Activated naive CD8-positive, alpha-beta T cell treated with anti-CD3 and anti-CD28 coated beads, Interleukin-2, amount 50 U/mL, for 24 hours (primary cell): ENCODE measurements at regions not wholly inside any gene's neighbourhood (a gene's known extent, or its start where the extent isn't known, plus 50 kb on each side); places are given as distances from the start of the nearest gene placed in this dataset.
"Not testable (repeated sequence)": the region's sequence is repeated elsewhere in the genome, so short reads cannot be mapped to it uniquely, and the experiment has no call there.

Experiments used
- ATAC-seq: fragments of 150-1000 bp; cut with Tn5 transposase; one replicate; pipeline ENCODE4 v1.10.0; 2021
- DNase-seq: peaks from one replicate; pipeline ENCODE4 v3.0.0; 2021
- H3K27ac Mint-ChIP-seq: one replicate; pipeline ENCODE4 v1.8.0; 2021; ENCODE audit warnings: mild to moderate bottlenecking, mixed read lengths
- H3K27me3 Mint-ChIP-seq: one replicate; pipeline ENCODE4 v1.8.0; 2021; ENCODE audit warnings: mixed read lengths
- H3K36me3 Mint-ChIP-seq: one replicate; pipeline ENCODE4 v1.8.0; 2021; ENCODE audit warnings: low read depth, mixed read lengths
- H3K4me1 Mint-ChIP-seq: one replicate; pipeline ENCODE4 v1.8.0; 2021; ENCODE audit warnings: mixed read lengths
- H3K4me3 Mint-ChIP-seq: one replicate; pipeline ENCODE4 v1.8.0; 2021; ENCODE audit warnings: mild to moderate bottlenecking, moderate library complexity, mixed read lengths
- H3K9me3 Mint-ChIP-seq: one replicate; pipeline ENCODE4 v1.8.0; 2021; ENCODE audit warnings: mixed read lengths

DNA sequence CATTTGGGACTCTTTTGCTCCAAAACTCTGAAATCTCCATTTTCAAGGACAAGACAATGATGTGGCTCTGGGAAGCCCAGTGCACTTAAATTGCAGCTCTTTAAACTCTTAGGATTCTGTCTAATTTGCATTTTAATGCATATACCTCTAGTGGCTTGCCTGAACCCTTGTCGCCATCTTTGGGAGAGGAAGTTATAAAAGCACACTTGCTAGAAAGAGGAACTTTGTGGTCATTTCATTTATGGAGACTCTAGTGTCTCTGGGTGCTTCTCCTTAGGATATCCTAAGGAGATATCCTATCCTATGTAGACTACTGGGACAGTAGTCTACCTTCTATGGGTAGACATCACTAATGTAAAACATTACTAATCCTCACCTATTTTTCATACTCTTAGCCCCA lies 77.3 kb upstream of the SLC1A3 start:
- no peak overlapping the region for H3K4me3 Mint-ChIP-seq
- DNase-seq (no peak), ATAC-seq (no peak)
- H3K9me3 Mint-ChIP-seq: no peaks in the 10 kb centered on the region
- no peak overlapping the region for H3K27ac Mint-ChIP-seq
- no peaks in the 10 kb centered on the region for H3K36me3 Mint-ChIP-seq
- H3K27me3 Mint-ChIP-seq: peaks cover 9% of the 10 kb centered on the region
- H3K4me1 Mint-ChIP-seq: no peaks in the 10 kb centered on the region

- peaks cover 9% of the 10 kb centered on the region for H3K27me3 Mint-ChIP-seq
- no peak for ATAC-seq
These were observed 76.2 kb upstream of the SLC1A3 start for GRCh38 chr5:36530215-36530614.

GRCh38 chr5:36531401-36531800 lies 75.0 kb upstream of the SLC1A3 start:
- no peak overlapping the region for H3K27ac Mint-ChIP-seq
- H3K27me3 Mint-ChIP-seq: peaks cover 9% of the 10 kb centered on the region
- ATAC-seq: no peak
- DNase-seq: no peak
- no peak overlapping the region for H3K4me3 Mint-ChIP-seq
- no peaks in the 10 kb centered on the region for H3K36me3 Mint-ChIP-seq
- H3K4me1 Mint-ChIP-seq: no peaks in the 10 kb centered on the region
- no peaks in the 10 kb centered on the region for H3K9me3 Mint-ChIP-seq

More at GRCh38 chr5:36530215-36530614, 76.2 kb upstream of the SLC1A3 start:
- Mint-ChIP-seq H3K4me1 (no peaks in the 10 kb centered on the region), H3K36me3 (no peaks in the 10 kb centered on the region), H3K9me3 (no peaks in the 10 kb centered on the region), H3K4me3 (no peak overlapping the region), H3K27ac (no peak overlapping the region)
- DNase-seq: no peak

- Mint-ChIP-seq H3K36me3 (no peaks in the 10 kb centered on the region), H3K27me3 (peaks cover 7% of the 10 kb centered on the region), H3K27ac (no peak overlapping the region), H3K9me3 (no peaks in the 10 kb centered on the region), H3K4me1 (no peaks in the 10 kb centered on the region), H3K4me3 (no peak overlapping the region)
- DNase-seq: no peak
- no peak for ATAC-seq
These were observed 71.0 kb upstream of the SLC1A3 start for GRCh38 chr5:36535378-36535777.

GRCh38 chr5:36535859-36536615 lies 70.4 kb upstream of the SLC1A3 start:
- no peaks in the 10 kb centered on the region for H3K4me1 Mint-ChIP-seq
- no peaks in the 10 kb centered on the region for H3K36me3 Mint-ChIP-seq
- no peaks in the 10 kb centered on the region for H3K9me3 Mint-ChIP-seq
- no peak overlapping the region for H3K4me3 Mint-ChIP-seq
- DNase-seq (no peak), ATAC-seq (no peak)
- peaks cover 7% of the 10 kb centered on the region for H3K27me3 Mint-ChIP-seq
- no peak overlapping the region for H3K27ac Mint-ChIP-seq

GRCh38 chr5:36536616-36537005 lies 69.8 kb upstream of the SLC1A3 start:
- ATAC-seq: no peak
- no peak overlapping the region for H3K27ac Mint-ChIP-seq
- no peaks in the 10 kb centered on the region for H3K36me3 Mint-ChIP-seq
- H3K27me3 Mint-ChIP-seq: peaks cover 6% of the 10 kb centered on the region
- H3K4me3 Mint-ChIP-seq: no peak overlapping the region
- no peaks in the 10 kb centered on the region for H3K4me1 Mint-ChIP-seq
- DNase-seq: no peak
- H3K9me3 Mint-ChIP-seq: no peaks in the 10 kb centered on the region

DNA sequence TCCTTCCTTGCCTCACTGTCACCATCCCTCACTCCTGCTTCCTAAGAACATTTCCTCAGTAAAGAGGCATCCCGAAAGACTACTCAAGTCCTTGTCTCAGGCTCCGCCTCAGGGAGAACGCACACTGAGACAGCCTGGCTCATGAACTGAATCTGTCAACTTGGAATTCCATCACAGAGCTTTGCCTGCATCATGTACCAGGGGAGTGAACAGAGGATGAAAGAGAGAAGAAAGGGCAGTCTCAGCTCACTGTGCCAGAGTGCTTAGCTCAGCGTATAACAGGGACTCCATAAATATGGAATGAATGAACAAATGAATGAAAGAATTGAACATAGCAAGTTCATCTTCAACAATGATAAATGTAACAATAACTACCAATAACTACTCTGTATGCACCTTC lies 68.7 kb upstream of the SLC1A3 start:
- no peak for DNase-seq
- H3K27me3 Mint-ChIP-seq: peaks cover 3% of the 10 kb centered on the region
- no peak overlapping the region for H3K4me3 Mint-ChIP-seq
- ATAC-seq: no peak
- H3K9me3 Mint-ChIP-seq: no peaks in the 10 kb centered on the region
- no peak overlapping the region for H3K27ac Mint-ChIP-seq
- no peaks in the 10 kb centered on the region for H3K36me3 Mint-ChIP-seq
- no peaks in the 10 kb centered on the region for H3K4me1 Mint-ChIP-seq

DNA sequence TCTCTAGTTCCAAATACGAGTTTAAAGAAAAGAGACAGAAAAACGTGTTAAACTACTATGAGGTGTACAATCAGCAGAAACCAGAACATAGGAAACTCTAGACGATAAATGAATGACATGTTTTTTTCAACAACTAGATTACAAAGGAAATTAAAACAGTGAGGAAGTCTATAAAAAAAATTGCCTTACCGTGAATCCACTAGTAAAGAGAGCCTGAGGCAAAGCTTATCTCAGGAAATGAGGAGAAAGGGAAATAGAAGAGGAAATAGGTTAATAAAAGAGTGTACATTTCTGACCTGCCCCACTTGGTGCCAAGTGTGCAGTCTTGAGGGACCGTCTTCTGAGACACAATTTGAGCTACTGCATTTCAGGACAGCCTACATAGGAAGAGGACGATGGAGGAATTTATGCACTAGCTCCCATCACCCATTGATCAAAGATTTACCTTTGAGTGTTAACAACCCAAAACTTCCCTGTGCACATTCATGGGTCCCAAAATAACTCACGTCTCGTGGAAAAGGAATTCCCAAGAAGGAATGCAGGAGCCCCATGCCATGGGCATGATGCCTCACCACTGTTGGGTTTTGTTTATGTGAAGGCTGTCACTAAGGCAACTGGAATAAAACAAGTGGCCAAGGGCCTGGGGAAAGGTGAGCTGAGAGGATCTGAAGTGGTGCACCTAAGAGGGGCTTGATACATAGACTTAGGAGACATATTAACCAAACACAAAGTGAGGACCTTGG lies 53.6 kb upstream of the SLC1A3 start:
- Mint-ChIP-seq H3K4me3 (no peak overlapping the region), H3K36me3 (no peaks in the 10 kb centered on the region), H3K27ac (no peak overlapping the region), H3K4me1 (no peaks in the 10 kb centered on the region), H3K27me3 (peaks cover 5% of the 10 kb centered on the region), H3K9me3 (no peaks in the 10 kb centered on the region)
- DNase-seq (no peak), ATAC-seq (no peak)

DNA sequence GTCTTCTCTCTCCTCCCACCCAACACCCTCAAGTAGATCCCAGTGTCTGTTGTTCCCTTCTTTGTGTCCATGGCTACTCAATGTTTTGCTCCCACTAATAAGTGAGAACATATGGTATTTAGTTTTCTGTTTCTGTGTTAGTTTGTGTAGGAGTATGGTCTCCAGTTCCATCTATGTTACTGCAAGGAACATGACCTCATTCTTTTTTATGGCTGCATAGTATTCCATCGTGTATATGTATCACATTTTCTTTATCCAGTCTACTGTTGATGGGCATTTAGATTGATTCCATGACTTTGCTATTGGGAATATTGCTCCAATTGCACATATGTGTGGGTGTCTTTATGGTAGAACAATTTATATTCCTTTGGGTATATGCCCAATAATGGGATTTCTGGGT lies 51.4 kb upstream of the SLC1A3 start:
- not testable (repeated sequence) for H3K27me3 Mint-ChIP-seq, H3K4me1 Mint-ChIP-seq, H3K9me3 Mint-ChIP-seq, ATAC-seq, H3K27ac Mint-ChIP-seq, DNase-seq, H3K36me3 Mint-ChIP-seq, H3K4me3 Mint-ChIP-seq
